ENCODE measurements at regions not wholly inside any gene's neighbourhood (a gene's known extent, or its start where the extent isn't known, plus 50 kb on each side); places are given as distances from the start of the nearest gene placed in this dataset.

DNA sequence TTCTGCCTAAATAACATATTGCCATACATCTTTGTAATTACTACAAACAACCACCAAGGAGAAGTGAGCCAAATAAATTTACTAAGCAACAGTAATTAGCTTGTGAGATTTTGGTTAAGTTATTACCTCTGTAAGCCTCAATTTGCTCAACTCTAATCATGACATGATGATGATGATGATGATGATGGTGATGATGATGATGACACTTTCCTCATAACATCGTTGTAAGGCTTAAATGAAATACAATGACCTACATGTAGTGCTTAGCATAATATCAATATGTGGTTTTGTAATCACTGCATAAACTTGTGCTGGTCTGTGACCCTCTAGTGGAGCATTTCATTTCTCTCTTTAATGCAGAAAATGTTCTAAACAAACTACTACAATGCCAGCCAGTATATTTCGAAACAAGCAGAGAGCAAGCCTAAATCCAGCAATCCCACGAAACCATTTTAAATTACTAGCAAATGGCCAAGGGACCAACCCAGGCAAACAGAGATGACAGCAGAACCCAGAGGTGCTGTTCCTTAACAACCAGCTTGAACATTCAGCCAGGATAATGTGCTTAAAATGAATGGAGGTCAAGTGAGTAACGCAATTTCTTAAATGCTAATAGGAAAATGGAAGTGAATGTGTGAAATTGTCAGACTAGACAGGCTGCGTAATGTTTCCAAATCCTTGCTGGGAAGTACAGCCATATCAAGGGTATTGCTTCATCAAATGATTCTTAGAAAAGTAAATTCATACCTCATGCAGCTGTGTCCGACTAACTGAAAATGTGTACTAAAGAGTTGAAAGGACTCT is 281.9 kb upstream of the PUM3 start:
- TF ChIP-seq, protein P1, sequence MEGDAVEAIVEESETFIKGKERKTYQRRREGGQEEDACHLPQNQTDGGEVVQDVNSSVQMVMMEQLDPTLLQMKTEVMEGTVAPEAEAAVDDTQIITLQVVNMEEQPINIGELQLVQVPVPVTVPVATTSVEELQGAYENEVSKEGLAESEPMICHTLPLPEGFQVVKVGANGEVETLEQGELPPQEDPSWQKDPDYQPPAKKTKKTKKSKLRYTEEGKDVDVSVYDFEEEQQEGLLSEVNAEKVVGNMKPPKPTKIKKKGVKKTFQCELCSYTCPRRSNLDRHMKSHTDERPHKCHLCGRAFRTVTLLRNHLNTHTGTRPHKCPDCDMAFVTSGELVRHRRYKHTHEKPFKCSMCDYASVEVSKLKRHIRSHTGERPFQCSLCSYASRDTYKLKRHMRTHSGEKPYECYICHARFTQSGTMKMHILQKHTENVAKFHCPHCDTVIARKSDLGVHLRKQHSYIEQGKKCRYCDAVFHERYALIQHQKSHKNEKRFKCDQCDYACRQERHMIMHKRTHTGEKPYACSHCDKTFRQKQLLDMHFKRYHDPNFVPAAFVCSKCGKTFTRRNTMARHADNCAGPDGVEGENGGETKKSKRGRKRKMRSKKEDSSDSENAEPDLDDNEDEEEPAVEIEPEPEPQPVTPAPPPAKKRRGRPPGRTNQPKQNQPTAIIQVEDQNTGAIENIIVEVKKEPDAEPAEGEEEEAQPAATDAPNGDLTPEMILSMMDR (conservative IDR thresholded peaks at IDR 0.05 in 1 of 2, IDR thresholded peaks at IDR 0.05 in 1 of 2; ENCODE audit: low read depth in 1 of 2, low read length in 2 of 2), result no peak
- TF ChIP-seq EZH2 (IDR thresholded peaks at IDR 0.05; ENCODE audit: low read length, missing control alignments), result no peak
